Vagina (tissue), 2 donors: ENCODE measurements at regions not wholly inside any gene's neighbourhood (a gene's known extent, or its start where the extent isn't known, plus 50 kb on each side); places are given as distances from the start of the nearest gene placed in this dataset.

ENCODE experiments used
- DNase-seq, 2 donors: peaks; one replicate each; pipeline ENCODE4 v3.0.0-alpha.2; 2017; ENCODE audit errors: extremely low spot score in 2 of 2
- H3K27ac ChIP-seq: fragments of 200-600 bp; sonication (generic); one replicate; pipeline ENCODE4 v1.5.1; 2019
- H3K27me3 ChIP-seq: fragments of 200-600 bp; sonication (generic); one replicate; pipeline ENCODE4 v1.5.1; 2019
- H3K36me3 ChIP-seq, 2 donors: fragments of 200-600 bp; sonication (generic); one replicate each; pipeline ENCODE4 v1.5.1; 2017 to 2019
- H3K4me1 ChIP-seq: fragments of 200-600 bp; sonication (generic); one replicate; pipeline ENCODE4 v1.5.1; 2019
- H3K4me3 ChIP-seq, 2 donors: fragments of 200-600 bp; sonication (generic); 1 replicate in 1 of 2; 2 replicates in 1 of 2; pipeline ENCODE4 v1.5.1; 2016 to 2019
- H3K9me3 ChIP-seq: fragments of 200-600 bp; sonication (generic); one replicate; pipeline ENCODE4 v1.5.1; 2019
- CTCF ChIP-seq, 3 experiments: fragments of 450-650 bp in 2 of 3; fragments of 200-600 bp in 1 of 3; sonication (generic) in 1 of 3; IDR thresholded peaks; one replicate each; pipeline ENCODE4 v1.5.1; 2017 to 2019; ENCODE audit warnings: antibody characterized with exemption in 3 of 3, mild to moderate bottlenecking in 2 of 3, moderate library complexity in 2 of 3
- POLR2A ChIP-seq, 2 donors: fragments of 450-650 bp; IDR thresholded peaks; one replicate each; pipeline ENCODE4 v1.6.1; 2017; ENCODE audit warnings: antibody characterized with exemption in 2 of 2, mild to moderate bottlenecking in 2 of 2, moderate library complexity in 2 of 2
- POLR2AphosphoS5 ChIP-seq, 2 donors: sonication (generic); formaldehyde crosslinking; IDR thresholded peaks; one replicate each; pipeline ENCODE4 v1.9.0; 2017; ENCODE audit warnings: antibody characterized with exemption in 2 of 2, mild to moderate bottlenecking in 2 of 2, low read depth in 1 of 2; ENCODE audit not compliant: insufficient read depth in 1 of 2
- intact Hi-C: fragments of 100-400 bp; cut with DNase I; formaldehyde crosslinking; loops from one replicate; pipeline ENCODE4 v1.15.1; 2023

DNA sequence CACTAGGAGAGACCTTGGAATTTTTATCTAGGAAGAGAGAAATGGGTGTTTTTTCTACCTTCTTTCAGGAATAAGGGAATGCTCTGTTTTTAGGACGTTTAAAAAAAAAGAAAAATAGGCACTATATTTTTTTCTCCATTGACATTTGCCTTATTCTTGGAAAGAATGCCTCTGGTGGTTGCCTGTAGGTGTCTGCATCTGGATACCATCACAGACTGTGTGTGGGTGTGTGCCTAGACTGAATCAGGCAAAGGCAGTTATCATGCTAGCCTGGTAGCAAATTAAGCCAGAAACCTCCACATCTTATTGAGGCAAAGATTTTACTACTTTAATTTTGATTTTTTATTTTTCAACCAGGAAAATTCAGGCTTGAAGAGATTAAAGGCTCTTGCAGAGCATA is 513.6 kb upstream of the KCNMB2 start:
- no peaks in the 10 kb centered on the region for H3K4me1 ChIP-seq
- H3K27ac ChIP-seq = no peak overlapping the region
- no peak for DNase-seq
- no peak overlapping the region for H3K4me3 ChIP-seq
- intact Hi-C loops = no loop called here
- H3K27me3 ChIP-seq = no peaks in the 10 kb centered on the region
- no peaks in the 10 kb centered on the region for H3K9me3 ChIP-seq
- TF ChIP-seq CTCF (IDR thresholded peaks at IDR 0.05) (no peak), POLR2AphosphoS5 (IDR thresholded peaks at IDR 0.05; ENCODE audit: insufficient read depth in 1 of 2, low read depth in 1 of 2) (no peak), POLR2A (IDR thresholded peaks at IDR 0.05) (no peak)
- H3K36me3 ChIP-seq = no peaks in the 10 kb centered on the region

GRCh38 chr3:178028933-178029332 is 507.3 kb upstream of the KCNMB2 start:
- intact Hi-C loops = no loop called here
- DNase-seq = no peak
- TF ChIP-seq CTCF (IDR thresholded peaks at IDR 0.05) (no peak), POLR2A (IDR thresholded peaks at IDR 0.05) (no peak), POLR2AphosphoS5 (IDR thresholded peaks at IDR 0.05; ENCODE audit: insufficient read depth in 1 of 2, low read depth in 1 of 2) (no peak)
- H3K4me1 ChIP-seq = no peaks in the 10 kb centered on the region
- no peaks in the 10 kb centered on the region for H3K36me3 ChIP-seq
- H3K4me3 ChIP-seq = no peak overlapping the region
- H3K9me3 ChIP-seq = no peaks in the 10 kb centered on the region
- H3K27me3 ChIP-seq = no peaks in the 10 kb centered on the region
- no peak overlapping the region for H3K27ac ChIP-seq

GRCh38 chr3:178036451-178037144 is 499.6 kb upstream of the KCNMB2 start:
- intact Hi-C loops = no loop called here
- Histone ChIP-seq H3K27me3 (no peaks in the 10 kb centered on the region), H3K4me3 (no peak overlapping the region), H3K27ac (no peak overlapping the region), H3K36me3 (no peaks in the 10 kb centered on the region), H3K9me3 (no peaks in the 10 kb centered on the region), H3K4me1 (no peaks in the 10 kb centered on the region)
- TF ChIP-seq POLR2A (IDR thresholded peaks at IDR 0.05) = no peak
- no peak for TF ChIP-seq POLR2AphosphoS5 (IDR thresholded peaks at IDR 0.05; ENCODE audit: insufficient read depth in 1 of 2, low read depth in 1 of 2)
- no peak for TF ChIP-seq CTCF (IDR thresholded peaks at IDR 0.05)
- no peak for DNase-seq

GRCh38 chr3:178041931-178042330 is 494.3 kb upstream of the KCNMB2 start:
- no peak for DNase-seq
- Histone ChIP-seq H3K36me3 (no peaks in the 10 kb centered on the region), H3K4me3 (no peak overlapping the region), H3K4me1 (no peaks in the 10 kb centered on the region), H3K27ac (no peak overlapping the region), H3K9me3 (no peaks in the 10 kb centered on the region), H3K27me3 (no peaks in the 10 kb centered on the region)
- no peak for TF ChIP-seq POLR2AphosphoS5 (IDR thresholded peaks at IDR 0.05; ENCODE audit: insufficient read depth in 1 of 2, low read depth in 1 of 2)
- intact Hi-C loops = no loop called here

DNA sequence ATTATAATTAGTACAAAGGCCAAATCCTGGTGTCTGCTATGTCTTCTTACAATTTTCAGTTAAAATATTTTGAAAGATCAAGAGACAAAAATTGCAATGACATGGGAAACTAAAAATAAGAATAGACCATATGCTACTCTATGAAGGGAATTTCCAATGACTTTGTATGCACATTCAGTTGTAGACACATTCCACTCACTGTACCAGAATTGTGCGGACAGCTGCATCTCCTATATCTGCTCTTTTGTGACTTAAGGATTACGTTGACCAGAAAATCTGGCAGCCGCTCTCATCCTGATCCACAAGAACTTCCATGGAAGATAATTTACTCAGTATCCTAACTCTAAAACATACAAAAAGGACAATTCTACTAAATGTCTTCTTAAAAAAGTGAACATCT is 493.9 kb upstream of the KCNMB2 start:
- Histone ChIP-seq H3K27me3 (no peaks in the 10 kb centered on the region), H3K36me3 (no peaks in the 10 kb centered on the region), H3K9me3 (no peaks in the 10 kb centered on the region), H3K4me3 (no peak overlapping the region), H3K4me1 (no peaks in the 10 kb centered on the region), H3K27ac (no peak overlapping the region)
- intact Hi-C loops = no loop called here
- TF ChIP-seq POLR2AphosphoS5 (IDR thresholded peaks at IDR 0.05; ENCODE audit: insufficient read depth in 1 of 2, low read depth in 1 of 2) (no peak), POLR2A (IDR thresholded peaks at IDR 0.05) (no peak), CTCF (IDR thresholded peaks at IDR 0.05) (no peak)
- no peak for DNase-seq
